Osteocyte (in vitro differentiated cells): ENCODE measurements at regions not wholly inside any gene's neighbourhood (a gene's known extent, or its start where the extent isn't known, plus 50 kb on each side); places are given as distances from the start of the nearest gene placed in this dataset.
"Not testable (repeated sequence)": the region's sequence is repeated elsewhere in the genome, so short reads cannot be mapped to it uniquely, and the experiment has no call there.

Source experiments
- DNase-seq: peaks from one replicate; pipeline ENCODE4 v3.0.0; 2021; ENCODE audit warnings: mixed read lengths; ENCODE audit not compliant: unreplicated experiment; ENCODE audit errors: extremely low spot score
- H3K27ac Mint-ChIP-seq: one replicate; pipeline ENCODE4 v1.8.0; 2021; ENCODE audit warnings: mild to moderate bottlenecking, mixed read lengths; ENCODE audit not compliant: unreplicated experiment
- H3K27me3 Mint-ChIP-seq: one replicate; pipeline ENCODE4 v1.8.0; 2021; ENCODE audit warnings: mixed read lengths; ENCODE audit not compliant: unreplicated experiment
- H3K36me3 Mint-ChIP-seq: one replicate; pipeline ENCODE4 v1.8.0; 2021; ENCODE audit warnings: mixed read lengths; ENCODE audit not compliant: unreplicated experiment
- H3K4me1 Mint-ChIP-seq: one replicate; pipeline ENCODE4 v1.8.0; 2021; ENCODE audit warnings: mixed read lengths; ENCODE audit not compliant: unreplicated experiment
- H3K4me3 Mint-ChIP-seq: one replicate; pipeline ENCODE4 v1.8.0; 2021; ENCODE audit warnings: mild to moderate bottlenecking, moderate library complexity, mixed read lengths; ENCODE audit not compliant: unreplicated experiment
- H3K9me3 Mint-ChIP-seq: one replicate; pipeline ENCODE4 v1.8.0; 2021; ENCODE audit warnings: mixed read lengths; ENCODE audit not compliant: unreplicated experiment
- TF ChIP-seq, protein P1 (sequence below): fragments of 200-600 bp; sonication (generic); IDR thresholded peaks from 2 replicates; pipeline ENCODE4 v1.5.0; 2021; ENCODE audit warnings: antibody characterized with exemption, mild to moderate bottlenecking, moderate library complexity

DNA sequence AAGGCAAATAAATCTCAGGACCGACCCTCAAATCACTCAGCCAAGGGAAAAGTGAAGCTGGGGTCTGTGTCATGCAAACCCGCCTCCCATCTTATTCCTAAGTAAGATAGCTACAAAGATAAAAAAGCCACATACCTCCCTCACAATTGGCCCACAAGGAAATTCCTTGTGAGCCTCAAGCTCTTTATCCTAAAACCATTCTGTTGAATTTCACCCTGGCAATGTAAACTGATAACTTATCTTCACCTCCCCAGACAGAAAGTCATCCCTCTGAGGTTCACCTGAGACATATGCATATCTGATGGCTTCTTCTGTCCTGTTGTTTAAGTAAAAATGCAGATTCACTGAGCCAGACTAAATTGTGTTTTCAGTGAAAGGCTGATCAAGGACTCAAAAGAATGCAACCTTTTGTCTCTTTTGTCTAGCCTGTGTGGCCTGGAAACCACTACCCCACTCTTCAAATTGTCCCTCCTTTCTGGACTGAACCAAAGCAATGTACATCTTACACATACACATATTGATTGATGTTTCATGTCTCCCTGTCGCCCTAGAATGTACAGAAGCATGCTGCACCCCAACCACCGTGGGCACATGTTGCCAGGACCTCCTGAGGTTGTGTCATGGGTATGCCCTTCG lies 91.3 kb downstream of the MFAP3L start:
- no peak for DNase-seq
- H3K27ac Mint-ChIP-seq: no peak overlapping the region
- H3K4me3 Mint-ChIP-seq: no peak overlapping the region
- H3K27me3 Mint-ChIP-seq: peaks cover 2% of the 10 kb centered on the region
- H3K4me1 Mint-ChIP-seq: no peaks in the 10 kb centered on the region
- H3K9me3 Mint-ChIP-seq: no peaks in the 10 kb centered on the region
- TF ChIP-seq, protein P1, sequence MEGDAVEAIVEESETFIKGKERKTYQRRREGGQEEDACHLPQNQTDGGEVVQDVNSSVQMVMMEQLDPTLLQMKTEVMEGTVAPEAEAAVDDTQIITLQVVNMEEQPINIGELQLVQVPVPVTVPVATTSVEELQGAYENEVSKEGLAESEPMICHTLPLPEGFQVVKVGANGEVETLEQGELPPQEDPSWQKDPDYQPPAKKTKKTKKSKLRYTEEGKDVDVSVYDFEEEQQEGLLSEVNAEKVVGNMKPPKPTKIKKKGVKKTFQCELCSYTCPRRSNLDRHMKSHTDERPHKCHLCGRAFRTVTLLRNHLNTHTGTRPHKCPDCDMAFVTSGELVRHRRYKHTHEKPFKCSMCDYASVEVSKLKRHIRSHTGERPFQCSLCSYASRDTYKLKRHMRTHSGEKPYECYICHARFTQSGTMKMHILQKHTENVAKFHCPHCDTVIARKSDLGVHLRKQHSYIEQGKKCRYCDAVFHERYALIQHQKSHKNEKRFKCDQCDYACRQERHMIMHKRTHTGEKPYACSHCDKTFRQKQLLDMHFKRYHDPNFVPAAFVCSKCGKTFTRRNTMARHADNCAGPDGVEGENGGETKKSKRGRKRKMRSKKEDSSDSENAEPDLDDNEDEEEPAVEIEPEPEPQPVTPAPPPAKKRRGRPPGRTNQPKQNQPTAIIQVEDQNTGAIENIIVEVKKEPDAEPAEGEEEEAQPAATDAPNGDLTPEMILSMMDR: no peak
- H3K36me3 Mint-ChIP-seq: no peaks in the 10 kb centered on the region

DNA sequence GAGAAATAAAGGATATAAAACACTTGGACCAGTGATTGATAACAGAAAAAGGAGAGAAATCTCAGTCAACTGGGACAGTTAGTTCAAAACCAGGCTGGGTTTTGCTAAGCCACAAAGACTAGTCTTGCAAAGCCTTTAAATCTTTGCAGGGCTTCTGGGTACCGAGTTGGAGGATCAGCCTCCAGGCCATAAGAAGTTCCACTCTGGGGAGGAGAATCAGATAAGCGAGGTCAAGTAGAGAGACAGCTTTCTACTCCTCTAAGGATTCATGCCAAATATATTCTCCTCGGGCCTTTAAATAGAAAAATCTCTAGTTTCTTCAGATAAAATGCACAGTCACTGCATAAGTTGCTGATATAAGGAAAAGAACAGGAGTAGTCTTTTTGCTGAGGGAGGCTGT lies 92.7 kb downstream of the MFAP3L start:
- H3K27me3 Mint-ChIP-seq: peaks cover 6% of the 10 kb centered on the region

DNA sequence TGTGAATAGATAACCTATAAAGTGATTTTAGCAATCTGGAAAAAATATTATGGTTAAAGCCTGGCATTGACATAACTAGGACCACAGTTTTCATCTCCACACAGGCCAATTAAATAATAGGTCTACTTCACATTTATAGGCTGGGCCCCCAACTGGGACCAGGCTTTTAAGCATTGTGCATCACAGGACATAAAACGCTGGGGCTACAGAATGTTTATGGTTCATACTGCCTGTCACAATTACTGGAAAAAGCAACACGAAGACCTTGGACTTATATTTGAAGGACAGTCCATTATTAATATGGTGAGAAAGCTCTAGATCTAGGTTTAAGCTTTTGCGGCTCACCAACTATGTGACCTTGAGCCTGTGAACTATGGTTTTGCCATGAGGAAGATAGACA lies 94.2 kb downstream of the MFAP3L start:
- DNase-seq: no peak
- Mint-ChIP-seq H3K9me3 (no peaks in the 10 kb centered on the region), H3K27me3 (peaks cover 9% of the 10 kb centered on the region), H3K36me3 (no peaks in the 10 kb centered on the region), H3K4me3 (no peak overlapping the region), H3K27ac (no peak overlapping the region), H3K4me1 (no peaks in the 10 kb centered on the region)
- TF ChIP-seq, protein P1: no peak

More for the DNA sequence above, 92.7 kb downstream of the MFAP3L start:
- TF ChIP-seq, protein P1: no peak
- H3K4me1 Mint-ChIP-seq: no peaks in the 10 kb centered on the region
- H3K36me3 Mint-ChIP-seq: no peaks in the 10 kb centered on the region
- no peak overlapping the region for H3K4me3 Mint-ChIP-seq
- no peaks in the 10 kb centered on the region for H3K9me3 Mint-ChIP-seq
- no peak for DNase-seq
- no peak overlapping the region for H3K27ac Mint-ChIP-seq

DNA sequence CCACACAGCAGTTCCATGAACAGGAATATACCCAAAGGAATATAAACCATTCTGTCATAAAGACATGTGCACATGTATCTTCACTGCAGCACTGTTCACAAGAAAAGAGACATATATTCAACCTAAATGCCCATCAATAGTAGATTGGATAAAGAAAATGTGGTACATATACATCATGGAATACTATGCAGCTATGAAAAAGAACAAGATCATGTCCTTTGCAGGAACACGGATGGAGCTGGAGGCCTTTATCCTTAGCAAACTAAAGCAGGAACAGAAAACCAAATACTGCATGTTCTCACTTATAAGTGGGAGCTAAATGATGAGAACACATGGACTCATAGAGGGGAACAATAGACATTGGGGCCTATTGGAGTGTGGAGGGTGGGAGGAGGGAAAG lies 95.4 kb downstream of the MFAP3L start:
- H3K4me3 Mint-ChIP-seq, DNase-seq, H3K27me3 Mint-ChIP-seq, H3K4me1 Mint-ChIP-seq, H3K36me3 Mint-ChIP-seq, H3K27ac Mint-ChIP-seq, H3K9me3 Mint-ChIP-seq: not testable (repeated sequence)

DNA sequence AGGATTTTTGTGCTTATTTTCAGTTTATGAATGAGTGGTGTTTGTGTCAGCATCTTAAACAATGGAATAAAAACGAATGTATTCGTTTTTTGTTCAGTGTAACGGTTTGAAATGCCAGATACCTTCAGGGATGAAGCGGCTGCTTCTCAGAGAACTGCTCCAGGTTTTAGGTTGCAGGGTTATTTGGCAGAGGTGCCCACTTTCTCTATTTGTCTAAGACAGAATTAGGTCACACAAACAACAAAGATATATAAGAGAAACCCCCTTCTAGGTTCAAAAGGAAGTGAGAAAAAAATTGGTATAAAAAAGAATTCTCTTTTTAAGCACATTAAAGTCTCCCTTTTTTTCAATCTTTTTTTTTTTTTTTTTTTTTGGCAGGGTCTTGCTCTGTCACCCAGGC lies 98.9 kb downstream of the MFAP3L start:
- peaks cover 9% of the 10 kb centered on the region for H3K27me3 Mint-ChIP-seq
- H3K9me3 Mint-ChIP-seq: no peaks in the 10 kb centered on the region
- H3K4me1 Mint-ChIP-seq: no peaks in the 10 kb centered on the region
- no peak for DNase-seq
- TF ChIP-seq, protein P1: no peak
- no peak overlapping the region for H3K27ac Mint-ChIP-seq
- H3K4me3 Mint-ChIP-seq: no peak overlapping the region
- H3K36me3 Mint-ChIP-seq: no peaks in the 10 kb centered on the region

DNA sequence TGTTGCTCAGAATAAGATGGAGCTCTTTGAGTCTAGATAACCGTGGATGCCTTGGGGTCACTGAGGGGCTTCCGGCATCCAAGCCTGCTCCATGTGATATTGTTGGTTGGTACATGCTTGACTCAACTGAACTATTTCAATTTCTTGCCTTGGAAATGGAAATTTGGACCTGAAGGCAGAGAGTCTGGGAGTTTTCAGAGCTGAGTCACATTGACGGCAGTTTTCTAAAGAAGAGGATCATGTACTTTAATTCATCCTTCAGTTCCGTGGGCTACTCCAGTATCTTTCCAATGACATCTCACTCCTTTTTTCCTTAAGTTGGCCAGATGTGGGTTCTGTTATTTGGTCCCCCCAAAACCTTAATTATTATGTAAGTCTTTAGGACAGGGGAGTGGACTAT lies 100.5 kb downstream of the MFAP3L start:
- H3K36me3 Mint-ChIP-seq: no peaks in the 10 kb centered on the region
- DNase-seq: no peak
- no peaks in the 10 kb centered on the region for H3K4me1 Mint-ChIP-seq
- TF ChIP-seq, protein P1: no peak
- no peak overlapping the region for H3K27ac Mint-ChIP-seq
- H3K27me3 Mint-ChIP-seq: peaks cover 12% of the 10 kb centered on the region
- no peak overlapping the region for H3K4me3 Mint-ChIP-seq
- H3K9me3 Mint-ChIP-seq: no peaks in the 10 kb centered on the region
